ENCODE measurements at regions not wholly inside any gene's neighbourhood (a gene's known extent, or its start where the extent isn't known, plus 50 kb on each side); places are given as distances from the start of the nearest gene placed in this dataset.

DNA sequence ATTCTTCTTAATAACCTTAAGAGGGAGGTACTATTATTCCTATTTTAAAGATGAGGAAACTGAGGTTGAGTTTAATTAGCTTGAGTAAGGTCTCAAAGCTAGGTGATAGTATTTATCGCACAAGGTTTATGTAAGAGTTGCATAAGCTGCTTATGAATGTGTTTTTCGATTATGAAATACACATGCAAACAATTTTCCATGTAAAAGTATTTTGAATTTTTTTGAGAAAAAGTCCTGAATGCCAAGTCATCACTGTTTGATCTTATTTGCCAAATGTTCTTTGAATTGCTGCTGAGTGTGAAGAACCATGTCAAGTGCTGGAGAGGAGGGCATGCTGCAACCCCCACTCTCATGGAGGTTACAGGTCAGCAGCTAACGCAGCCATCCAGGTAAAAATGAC, 174.4 kb downstream of the CARTPT start:
- WGBS (ENCODE audit: missing lambda C conversion rate), result 66% methylated on average over 3 of the region's 3 CpGs
- ChIA-PET CTCF (interaction anchor here (0.9 to 1.1 kb wide), 3 partner anchors 17 to 29 kb away, joined by 3 to 6 read pairs (median 4); no protein-coding TSS in a partner anchor), POLR2A (no interaction called here)
- DNase-seq (ENCODE audit: low read depth in 1 of 2, low spot score in 1 of 2), result no peak
- H3K27ac ChIP-seq, result no peak overlapping the region; a peak in 1 of 6 replicates
- FAIRE-seq, result no peak
- peaks cover 8% of the 10 kb centered on the region; the same call in 1 of the 3 replicates for H3K4me1 ChIP-seq
- H3K4me3 ChIP-seq, result no peak overlapping the region
- H3K9me3 ChIP-seq, result no peaks in the 10 kb centered on the region
- no peak for ATAC-seq
- TF ChIP-seq KDM1A (IDR thresholded peaks at IDR 0.05; ENCODE audit: low read depth) (no peak), PHF8 (IDR thresholded peaks at IDR 0.05; ENCODE audit: borderline replicate concordance, low read depth) (no peak)
- no peak overlapping the region for H3K4me2 ChIP-seq

DNA sequence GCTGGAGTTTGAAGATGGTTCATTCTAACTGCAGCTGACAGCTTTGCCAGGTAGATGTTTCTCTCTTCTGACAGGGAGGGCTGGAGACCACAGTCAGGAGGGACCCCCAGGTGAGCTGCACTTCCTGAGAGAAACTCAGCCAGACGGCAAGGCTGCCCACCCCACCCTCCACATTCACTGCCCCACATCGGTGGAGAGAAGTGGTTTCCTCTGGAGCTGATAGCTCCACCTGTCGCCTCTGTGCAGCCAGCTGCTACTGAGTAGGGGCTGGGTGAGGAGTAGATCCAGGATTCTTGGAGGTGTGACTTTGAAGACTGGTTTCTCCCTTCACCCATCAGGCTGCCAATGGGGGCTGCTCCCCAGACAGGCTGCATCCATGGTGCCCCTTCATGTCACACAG, 175.0 kb downstream of the CARTPT start:
- Histone ChIP-seq H3K4me1 (peaks cover 8% of the 10 kb centered on the region; the same call in 1 of the 3 replicates), H3K4me3 (no peak overlapping the region), H3K4me2 (no peak overlapping the region), H3K27ac (no peak overlapping the region; a peak in 1 of 6 replicates), H3K9me3 (no peaks in the 10 kb centered on the region)
- ChIA-PET CTCF (interaction anchor here (1.1 kb wide), 2 partner anchors 16 to 22 kb away, joined by 4 to 6 read pairs; no protein-coding TSS in a partner anchor), POLR2A (no interaction called here)
- ATAC-seq, result no peak
- TF ChIP-seq NPAS2 (CRISPR knock-in tag; IDR thresholded peaks at IDR 0.05; ENCODE audit: borderline replicate concordance) (no peak), SMC3 (IDR thresholded peaks at IDR 0.05) (no peak), JUN (IDR thresholded peaks at IDR 0.05) (no peak), KDM5A (IDR thresholded peaks at IDR 0.05) (no peak), KDM1A (IDR thresholded peaks at IDR 0.05; ENCODE audit: low read depth) (no peak), ZNF302 (CRISPR knock-in tag; IDR thresholded peaks at IDR 0.05) (no peak), MYC (IDR thresholded peaks at IDR 0.05; ENCODE audit: borderline replicate concordance, low read length) (no peak), CBX8 (IDR thresholded peaks at IDR 0.05) (no peak), BHLHE40 (IDR thresholded peaks at IDR 0.05; ENCODE audit: low read depth, low read length) (no peak), HOXB13 (CRISPR knock-in tag; IDR thresholded peaks at IDR 0.05; ENCODE audit: low read depth) (no peak)
- TF ChIP-seq, protein P1, sequence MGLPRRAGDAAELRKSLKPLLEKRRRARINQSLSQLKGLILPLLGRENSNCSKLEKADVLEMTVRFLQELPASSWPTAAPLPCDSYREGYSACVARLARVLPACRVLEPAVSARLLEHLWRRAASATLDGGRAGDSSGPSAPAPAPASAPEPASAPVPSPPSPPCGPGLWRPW (IDR thresholded peaks at IDR 0.05), result no peak
- TF ChIP-seq, protein P2, sequence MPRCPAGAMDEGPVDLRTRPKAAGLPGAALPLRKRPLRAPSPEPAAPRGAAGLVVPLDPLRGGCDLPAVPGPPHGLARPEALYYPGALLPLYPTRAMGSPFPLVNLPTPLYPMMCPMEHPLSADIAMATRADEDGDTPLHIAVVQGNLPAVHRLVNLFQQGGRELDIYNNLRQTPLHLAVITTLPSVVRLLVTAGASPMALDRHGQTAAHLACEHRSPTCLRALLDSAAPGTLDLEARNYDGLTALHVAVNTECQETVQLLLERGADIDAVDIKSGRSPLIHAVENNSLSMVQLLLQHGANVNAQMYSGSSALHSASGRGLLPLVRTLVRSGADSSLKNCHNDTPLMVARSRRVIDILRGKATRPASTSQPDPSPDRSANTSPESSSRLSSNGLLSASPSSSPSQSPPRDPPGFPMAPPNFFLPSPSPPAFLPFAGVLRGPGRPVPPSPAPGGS (IDR thresholded peaks at IDR 0.05), result no peak
- no peak for DNase-seq (ENCODE audit: low read depth in 1 of 2, low spot score in 1 of 2)
- FAIRE-seq, result no peak
- 67% methylated on average over 1 of the region's 3 CpGs for WGBS (ENCODE audit: missing lambda C conversion rate)

- FAIRE-seq (no peak), DNase-seq (ENCODE audit: low read depth in 1 of 2, low spot score in 1 of 2) (no peak), ATAC-seq (no peak)
- WGBS (ENCODE audit: missing lambda C conversion rate), result 36% methylated on average over 1 of the region's 1 CpG
- H3K9me3 ChIP-seq, result no peaks in the 10 kb centered on the region
- POLR2A ChIA-PET, result no interaction called here
- H3K27ac ChIP-seq, result no peak overlapping the region
- H3K4me3 ChIP-seq, result no peak overlapping the region
- TF ChIP-seq NPAS2 (CRISPR knock-in tag; IDR thresholded peaks at IDR 0.05; ENCODE audit: borderline replicate concordance) (no peak), RAD21 (conservative IDR thresholded peaks at IDR 0.05 in 1 of 2, IDR thresholded peaks at IDR 0.05 in 1 of 2) (no peak), SREBF2 (IDR thresholded peaks at IDR 0.05) (no peak), CEBPB (IDR thresholded peaks at IDR 0.05) (no peak)
- CTCF ChIA-PET, result no interaction called here
- H3K4me1 ChIP-seq, result peaks cover 8% of the 10 kb centered on the region; the same call in 1 of the 3 replicates
- no peak overlapping the region for H3K4me2 ChIP-seq
Measured at GRCh38 chr5:71895546-71895945, 176.5 kb downstream of the CARTPT start.

DNA sequence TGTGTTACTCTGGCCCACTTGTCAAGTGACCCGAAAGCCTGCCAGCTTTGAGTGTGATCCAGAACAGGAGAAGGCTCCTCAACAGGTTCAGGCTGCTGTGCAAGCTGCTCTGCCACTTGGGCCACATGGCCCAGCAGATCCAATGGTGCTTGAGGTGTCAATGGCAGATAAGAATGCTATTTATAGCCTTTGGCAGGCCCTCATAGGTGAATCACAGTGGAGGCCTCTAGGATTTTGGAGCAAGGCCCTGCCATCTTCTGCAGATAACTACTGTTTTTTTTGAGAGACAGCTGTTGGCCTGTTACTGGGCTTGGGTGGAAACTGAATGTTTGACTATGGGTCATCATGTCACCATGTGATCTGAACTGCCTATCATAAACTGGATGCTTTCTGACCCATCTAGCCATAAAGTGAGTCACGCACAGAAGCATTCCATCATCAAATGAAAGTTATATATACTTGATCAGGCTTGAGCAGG, 180.8 kb downstream of the CARTPT start:
- 80% methylated on average over 2 of the region's 2 CpGs for WGBS (ENCODE audit: missing lambda C conversion rate)
- H3K27ac ChIP-seq, result no peak overlapping the region
- ChIA-PET POLR2A (no interaction called here), CTCF (no interaction called here)
- no peak for ATAC-seq
- no peak overlapping the region for H3K4me3 ChIP-seq
- no peaks in the 10 kb centered on the region for H3K4me1 ChIP-seq
- H3K4me2 ChIP-seq, result no peak overlapping the region
- FAIRE-seq, result no peak
- DNase-seq (ENCODE audit: low read depth in 1 of 2, low spot score in 1 of 2), result no peak
- H3K9me3 ChIP-seq, result no peaks in the 10 kb centered on the region
- TF ChIP-seq CHD2 (IDR thresholded peaks at IDR 0.05; ENCODE audit: low read length, partially characterized antibody) (no peak), NPAS2 (CRISPR knock-in tag; IDR thresholded peaks at IDR 0.05; ENCODE audit: borderline replicate concordance) (no peak), NFE2L2 (conservative IDR thresholded peaks at IDR 0.05; ENCODE audit: low read length) (no peak), MAZ (IDR thresholded peaks at IDR 0.05; ENCODE audit: borderline replicate concordance, low read depth, low read length) (no peak)
- TF ChIP-seq, protein P3, sequence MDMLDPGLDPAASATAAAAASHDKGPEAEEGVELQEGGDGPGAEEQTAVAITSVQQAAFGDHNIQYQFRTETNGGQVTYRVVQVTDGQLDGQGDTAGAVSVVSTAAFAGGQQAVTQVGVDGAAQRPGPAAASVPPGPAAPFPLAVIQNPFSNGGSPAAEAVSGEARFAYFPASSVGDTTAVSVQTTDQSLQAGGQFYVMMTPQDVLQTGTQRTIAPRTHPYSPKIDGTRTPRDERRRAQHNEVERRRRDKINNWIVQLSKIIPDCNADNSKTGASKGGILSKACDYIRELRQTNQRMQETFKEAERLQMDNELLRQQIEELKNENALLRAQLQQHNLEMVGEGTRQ (IDR thresholded peaks at IDR 0.05), result no peak
- TF ChIP-seq, protein P4, sequence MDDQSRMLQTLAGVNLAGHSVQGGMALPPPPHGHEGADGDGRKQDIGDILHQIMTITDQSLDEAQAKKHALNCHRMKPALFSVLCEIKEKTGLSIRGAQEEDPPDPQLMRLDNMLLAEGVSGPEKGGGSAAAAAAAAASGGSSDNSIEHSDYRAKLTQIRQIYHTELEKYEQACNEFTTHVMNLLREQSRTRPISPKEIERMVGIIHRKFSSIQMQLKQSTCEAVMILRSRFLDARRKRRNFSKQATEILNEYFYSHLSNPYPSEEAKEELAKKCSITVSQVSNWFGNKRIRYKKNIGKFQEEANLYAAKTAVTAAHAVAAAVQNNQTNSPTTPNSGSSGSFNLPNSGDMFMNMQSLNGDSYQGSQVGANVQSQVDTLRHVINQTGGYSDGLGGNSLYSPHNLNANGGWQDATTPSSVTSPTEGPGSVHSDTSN (IDR thresholded peaks at IDR 0.05), result no peak

Measured in A549 (cell line).